Transverse colon (tissue), 4 donors: ENCODE measurements at regions not wholly inside any gene's neighbourhood (a gene's known extent, or its start where the extent isn't known, plus 50 kb on each side); places are given as distances from the start of the nearest gene placed in this dataset.

ENCODE experiments used
- EP300 ChIP-seq: sonication (generic); formaldehyde crosslinking; IDR thresholded peaks from one replicate; pipeline ENCODE4 v1.6.1; 2017; ENCODE audit warnings: antibody characterized with exemption, low read depth
- POLR2A ChIP-seq: fragments of 450-650 bp; IDR thresholded peaks from one replicate; pipeline ENCODE4 v1.6.1; 2016; ENCODE audit warnings: antibody characterized with exemption, mild to moderate bottlenecking, moderate library complexity
- POLR2AphosphoS5 ChIP-seq, 3 donors: sonication (generic); formaldehyde crosslinking; IDR thresholded peaks; one replicate each; pipeline ENCODE4 v1.6.1; 2016; ENCODE audit warnings: antibody characterized with exemption in 3 of 3
- TF ChIP-seq, protein P1 (sequence below), 5 experiments: fragments of 200-600 bp in 3 of 5; fragments of 450-650 bp in 2 of 5; sonication (generic) in 3 of 5; IDR thresholded peaks; 1 replicate in 2 of 5; 2 replicates in 3 of 5; pipeline ENCODE4 v1.5.1; 2016 to 2017; ENCODE audit warnings: antibody characterized with exemption in 5 of 5, inconsistent platforms in 3 of 5, mild to moderate bottlenecking in 2 of 5, moderate library complexity in 1 of 5

DNA sequence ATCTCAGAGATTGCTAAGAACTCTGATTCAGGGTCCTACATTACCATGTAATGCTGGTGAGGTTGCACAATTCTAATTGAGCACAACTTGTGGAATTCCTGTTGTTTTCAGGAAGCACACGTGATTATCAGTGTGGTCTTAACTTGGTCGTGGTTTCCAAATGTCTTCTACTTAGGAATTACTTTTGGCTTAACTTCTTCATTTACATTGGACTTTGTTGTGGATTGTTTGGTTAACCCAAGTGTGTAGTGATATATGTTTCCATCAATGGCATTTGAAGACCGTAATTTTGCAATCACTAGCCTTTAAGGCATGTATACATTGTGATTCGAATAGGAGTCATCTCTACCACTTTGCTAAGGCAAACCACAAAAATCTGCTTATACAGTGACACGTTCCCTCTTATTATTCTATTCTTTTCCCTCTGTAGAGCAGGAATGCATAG is 373.3 kb downstream of the IRS1 start:
- TF ChIP-seq POLR2A = no peak
- TF ChIP-seq, protein P1, sequence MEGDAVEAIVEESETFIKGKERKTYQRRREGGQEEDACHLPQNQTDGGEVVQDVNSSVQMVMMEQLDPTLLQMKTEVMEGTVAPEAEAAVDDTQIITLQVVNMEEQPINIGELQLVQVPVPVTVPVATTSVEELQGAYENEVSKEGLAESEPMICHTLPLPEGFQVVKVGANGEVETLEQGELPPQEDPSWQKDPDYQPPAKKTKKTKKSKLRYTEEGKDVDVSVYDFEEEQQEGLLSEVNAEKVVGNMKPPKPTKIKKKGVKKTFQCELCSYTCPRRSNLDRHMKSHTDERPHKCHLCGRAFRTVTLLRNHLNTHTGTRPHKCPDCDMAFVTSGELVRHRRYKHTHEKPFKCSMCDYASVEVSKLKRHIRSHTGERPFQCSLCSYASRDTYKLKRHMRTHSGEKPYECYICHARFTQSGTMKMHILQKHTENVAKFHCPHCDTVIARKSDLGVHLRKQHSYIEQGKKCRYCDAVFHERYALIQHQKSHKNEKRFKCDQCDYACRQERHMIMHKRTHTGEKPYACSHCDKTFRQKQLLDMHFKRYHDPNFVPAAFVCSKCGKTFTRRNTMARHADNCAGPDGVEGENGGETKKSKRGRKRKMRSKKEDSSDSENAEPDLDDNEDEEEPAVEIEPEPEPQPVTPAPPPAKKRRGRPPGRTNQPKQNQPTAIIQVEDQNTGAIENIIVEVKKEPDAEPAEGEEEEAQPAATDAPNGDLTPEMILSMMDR (IDR thresholded peaks at IDR 0.05) = no peak
- no peak for TF ChIP-seq EP300
- TF ChIP-seq POLR2AphosphoS5 (IDR thresholded peaks at IDR 0.05) = no peak
